ENCODE measurements at regions not wholly inside any gene's neighbourhood (a gene's known extent, or its start where the extent isn't known, plus 50 kb on each side); places are given as distances from the start of the nearest gene placed in this dataset.

DNA sequence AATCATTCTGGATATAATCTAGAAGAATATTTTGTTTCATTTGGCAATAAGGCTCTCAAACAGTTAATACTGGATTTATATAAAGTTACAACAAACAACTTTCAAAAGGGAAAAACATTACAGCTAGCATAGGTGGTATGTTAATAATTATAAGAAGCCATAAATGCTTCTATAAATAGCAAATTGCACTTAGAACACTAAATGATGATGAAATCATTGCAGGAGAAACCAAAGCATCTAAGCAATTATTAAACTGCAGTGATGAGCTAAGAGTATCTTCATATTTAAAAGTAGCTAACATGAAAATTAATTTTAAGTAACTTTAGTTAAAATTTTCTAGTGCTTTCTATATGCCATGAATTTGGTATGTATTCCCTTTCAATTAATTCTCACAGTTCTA is 189.5 kb downstream of the CENPC start:
- Histone ChIP-seq H3K4me1 (no peaks in the 10 kb centered on the region), H3K4me3 (no peak overlapping the region), H3K36me3 (ENCODE audit: insufficient read depth in 1 of 2, low read depth in 1 of 2) (no peaks in the 10 kb centered on the region), H3K27me3 (ENCODE audit: insufficient read depth in 3 of 3, low read length in 2 of 3) (no peaks in the 10 kb centered on the region), H3K27ac (no peak overlapping the region), H3K9me3 (no peaks in the 10 kb centered on the region)
- intact Hi-C loops (cut with DNase I), result no loop called here
- ATAC-seq (no peak), DNase-seq (no peak)
- TF ChIP-seq, protein P1, sequence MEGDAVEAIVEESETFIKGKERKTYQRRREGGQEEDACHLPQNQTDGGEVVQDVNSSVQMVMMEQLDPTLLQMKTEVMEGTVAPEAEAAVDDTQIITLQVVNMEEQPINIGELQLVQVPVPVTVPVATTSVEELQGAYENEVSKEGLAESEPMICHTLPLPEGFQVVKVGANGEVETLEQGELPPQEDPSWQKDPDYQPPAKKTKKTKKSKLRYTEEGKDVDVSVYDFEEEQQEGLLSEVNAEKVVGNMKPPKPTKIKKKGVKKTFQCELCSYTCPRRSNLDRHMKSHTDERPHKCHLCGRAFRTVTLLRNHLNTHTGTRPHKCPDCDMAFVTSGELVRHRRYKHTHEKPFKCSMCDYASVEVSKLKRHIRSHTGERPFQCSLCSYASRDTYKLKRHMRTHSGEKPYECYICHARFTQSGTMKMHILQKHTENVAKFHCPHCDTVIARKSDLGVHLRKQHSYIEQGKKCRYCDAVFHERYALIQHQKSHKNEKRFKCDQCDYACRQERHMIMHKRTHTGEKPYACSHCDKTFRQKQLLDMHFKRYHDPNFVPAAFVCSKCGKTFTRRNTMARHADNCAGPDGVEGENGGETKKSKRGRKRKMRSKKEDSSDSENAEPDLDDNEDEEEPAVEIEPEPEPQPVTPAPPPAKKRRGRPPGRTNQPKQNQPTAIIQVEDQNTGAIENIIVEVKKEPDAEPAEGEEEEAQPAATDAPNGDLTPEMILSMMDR (IDR thresholded peaks at IDR 0.05), result no peak

GRCh38 chr4:67346654-67347053 is 198.6 kb downstream of the CENPC start:
- ATAC-seq (no peak), DNase-seq (no peak)
- Histone ChIP-seq H3K4me1 (no peaks in the 10 kb centered on the region), H3K36me3 (ENCODE audit: insufficient read depth in 1 of 2, low read depth in 1 of 2) (no peaks in the 10 kb centered on the region), H3K4me3 (no peak overlapping the region), H3K27ac (no peak overlapping the region), H3K27me3 (ENCODE audit: insufficient read depth in 3 of 3, low read length in 2 of 3) (no peaks in the 10 kb centered on the region), H3K9me3 (no peaks in the 10 kb centered on the region)
- intact Hi-C loops (cut with DNase I), result no loop called here
- TF ChIP-seq, protein P1 (IDR thresholded peaks at IDR 0.05), result no peak

GRCh38 chr4:67344594-67345380 is 200.5 kb downstream of the CENPC start:
- H3K4me3 ChIP-seq, result no peak overlapping the region
- H3K4me1 ChIP-seq, result no peaks in the 10 kb centered on the region
- no peak overlapping the region for H3K27ac ChIP-seq
- TF ChIP-seq, protein P1 (IDR thresholded peaks at IDR 0.05), result no peak
- intact Hi-C loops (cut with DNase I), result no loop called here
- no peak for ATAC-seq
- H3K9me3 ChIP-seq, result no peaks in the 10 kb centered on the region
- no peaks in the 10 kb centered on the region for H3K27me3 ChIP-seq (ENCODE audit: insufficient read depth in 3 of 3, low read length in 2 of 3)
- H3K36me3 ChIP-seq (ENCODE audit: insufficient read depth in 1 of 2, low read depth in 1 of 2), result no peaks in the 10 kb centered on the region
- WGBS, 3 donors, result 52 to 68% (median 64%) methylated on average over 4 of the region's 4 CpGs
- no peak for DNase-seq

GRCh38 chr4:67343199-67343598 is 202.1 kb downstream of the CENPC start:
- ATAC-seq (no peak), DNase-seq (no peak)
- TF ChIP-seq, protein P1 (IDR thresholded peaks at IDR 0.05), result no peak
- Histone ChIP-seq H3K4me3 (no peak overlapping the region), H3K9me3 (no peaks in the 10 kb centered on the region), H3K4me1 (no peaks in the 10 kb centered on the region), H3K36me3 (ENCODE audit: insufficient read depth in 1 of 2, low read depth in 1 of 2) (no peaks in the 10 kb centered on the region), H3K27me3 (ENCODE audit: insufficient read depth in 3 of 3, low read length in 2 of 3) (no peaks in the 10 kb centered on the region), H3K27ac (no peak overlapping the region)
- intact Hi-C loops (cut with DNase I), result no loop called here

- Histone ChIP-seq H3K27me3 (ENCODE audit: insufficient read depth in 3 of 3, low read length in 2 of 3) (no peaks in the 10 kb centered on the region), H3K9me3 (no peaks in the 10 kb centered on the region), H3K4me3 (no peak overlapping the region), H3K27ac (no peak overlapping the region), H3K36me3 (ENCODE audit: insufficient read depth in 1 of 2, low read depth in 1 of 2) (no peaks in the 10 kb centered on the region), H3K4me1 (no peaks in the 10 kb centered on the region)
- intact Hi-C loops (cut with DNase I), result no loop called here
- WGBS, 3 donors, result 63 to 69% (median 65%) methylated on average over 2 of the region's 2 CpGs
- TF ChIP-seq, protein P1 (IDR thresholded peaks at IDR 0.05), result no peak
- ATAC-seq, result no peak
- DNase-seq, result no peak
Measured at GRCh38 chr4:67342291-67342690, 203.0 kb downstream of the CENPC start.
